ENCODE measurements at regions not wholly inside any gene's neighbourhood (a gene's known extent, or its start where the extent isn't known, plus 50 kb on each side); places are given as distances from the start of the nearest gene placed in this dataset.

DNA sequence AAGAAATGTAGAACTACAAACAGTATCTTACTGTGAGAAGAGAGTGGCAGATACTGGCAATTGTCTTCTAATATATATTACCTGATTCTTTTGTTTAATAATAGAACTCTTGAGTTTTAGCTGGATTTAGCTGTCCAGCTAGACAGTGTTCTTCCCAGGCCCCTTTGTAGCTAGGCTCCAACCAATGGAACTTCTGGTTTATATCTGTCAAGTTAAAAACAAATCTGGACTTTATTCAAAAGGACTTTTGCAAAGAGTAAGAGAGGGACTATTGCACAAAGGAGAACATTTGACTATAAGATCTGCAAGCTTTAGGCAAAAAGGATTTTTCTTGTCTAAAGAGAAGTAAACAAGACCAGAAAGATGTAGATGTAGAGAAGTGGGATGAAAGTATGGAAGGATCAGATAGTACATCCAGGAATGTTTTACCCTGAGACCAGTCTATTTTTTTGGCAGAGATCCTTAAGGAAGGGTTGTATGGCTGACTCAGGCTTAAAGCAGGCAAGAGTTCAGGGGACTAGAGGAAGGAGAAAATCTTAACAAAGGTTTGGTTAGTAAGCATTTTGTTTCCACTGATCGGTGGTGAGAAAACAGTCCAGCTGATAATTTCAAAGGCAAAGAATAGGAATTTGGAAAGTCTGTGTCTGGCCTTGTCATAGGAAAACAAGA is 111.1 kb upstream of the PLEKHA5 start:
- DNase-seq (ENCODE audit: low read depth): peak; percentile 38
- TF ChIP-seq, protein P1, sequence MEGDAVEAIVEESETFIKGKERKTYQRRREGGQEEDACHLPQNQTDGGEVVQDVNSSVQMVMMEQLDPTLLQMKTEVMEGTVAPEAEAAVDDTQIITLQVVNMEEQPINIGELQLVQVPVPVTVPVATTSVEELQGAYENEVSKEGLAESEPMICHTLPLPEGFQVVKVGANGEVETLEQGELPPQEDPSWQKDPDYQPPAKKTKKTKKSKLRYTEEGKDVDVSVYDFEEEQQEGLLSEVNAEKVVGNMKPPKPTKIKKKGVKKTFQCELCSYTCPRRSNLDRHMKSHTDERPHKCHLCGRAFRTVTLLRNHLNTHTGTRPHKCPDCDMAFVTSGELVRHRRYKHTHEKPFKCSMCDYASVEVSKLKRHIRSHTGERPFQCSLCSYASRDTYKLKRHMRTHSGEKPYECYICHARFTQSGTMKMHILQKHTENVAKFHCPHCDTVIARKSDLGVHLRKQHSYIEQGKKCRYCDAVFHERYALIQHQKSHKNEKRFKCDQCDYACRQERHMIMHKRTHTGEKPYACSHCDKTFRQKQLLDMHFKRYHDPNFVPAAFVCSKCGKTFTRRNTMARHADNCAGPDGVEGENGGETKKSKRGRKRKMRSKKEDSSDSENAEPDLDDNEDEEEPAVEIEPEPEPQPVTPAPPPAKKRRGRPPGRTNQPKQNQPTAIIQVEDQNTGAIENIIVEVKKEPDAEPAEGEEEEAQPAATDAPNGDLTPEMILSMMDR (IDR thresholded peaks at IDR 0.05; ENCODE audit: control insufficient read depth, insufficient read depth, low read depth, low read length, missing control alignments): no peak
- H3K4me3 ChIP-seq (ENCODE audit: control insufficient read depth, low read depth, low read length): no peak overlapping the region

DNA sequence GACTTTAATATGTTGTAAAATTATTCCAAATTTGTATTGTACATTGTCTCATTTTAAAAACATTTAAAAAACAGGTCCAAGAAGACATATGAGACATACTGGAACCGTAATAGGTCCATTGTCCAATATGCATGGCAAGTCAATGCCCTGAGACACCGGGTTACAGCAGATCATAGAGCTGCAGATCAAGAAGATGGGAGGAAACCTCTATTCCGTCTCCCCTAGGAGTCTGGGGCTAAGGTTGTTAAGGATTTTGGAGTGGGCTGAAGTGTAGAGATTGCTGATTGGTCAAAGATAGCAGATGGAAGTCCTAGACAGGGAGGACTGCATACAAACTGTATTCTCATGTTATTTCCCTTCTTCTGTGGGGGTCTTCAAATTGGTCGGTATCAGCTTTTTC is 108.3 kb upstream of the PLEKHA5 start:
- TF ChIP-seq, protein P1 (IDR thresholded peaks at IDR 0.05; ENCODE audit: control insufficient read depth, insufficient read depth, low read depth, low read length, missing control alignments): no peak
- no peak overlapping the region for H3K4me3 ChIP-seq (ENCODE audit: control insufficient read depth, low read depth, low read length)
- DNase-seq (ENCODE audit: low read depth): no peak

DNA sequence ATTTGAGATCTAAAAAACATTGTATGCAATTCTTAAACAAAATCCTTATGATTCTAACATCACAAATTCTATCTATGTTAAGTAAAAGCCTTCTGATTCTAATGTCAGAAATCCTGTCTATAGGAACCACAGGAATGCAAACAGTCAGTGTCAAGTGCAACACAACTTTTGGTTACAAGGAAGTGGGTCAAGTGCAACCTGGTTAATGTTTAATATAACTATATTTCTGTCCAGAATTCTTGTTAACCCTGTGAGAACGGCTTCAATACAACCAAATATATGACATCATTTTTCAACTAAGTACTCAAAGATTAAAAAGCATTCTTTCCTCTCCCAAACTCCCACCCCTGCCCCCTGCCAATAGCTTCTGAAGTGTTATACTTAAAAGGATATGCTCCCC is 107.9 kb upstream of the PLEKHA5 start:
- TF ChIP-seq, protein P1 (IDR thresholded peaks at IDR 0.05; ENCODE audit: control insufficient read depth, insufficient read depth, low read depth, low read length, missing control alignments): no peak

DNA sequence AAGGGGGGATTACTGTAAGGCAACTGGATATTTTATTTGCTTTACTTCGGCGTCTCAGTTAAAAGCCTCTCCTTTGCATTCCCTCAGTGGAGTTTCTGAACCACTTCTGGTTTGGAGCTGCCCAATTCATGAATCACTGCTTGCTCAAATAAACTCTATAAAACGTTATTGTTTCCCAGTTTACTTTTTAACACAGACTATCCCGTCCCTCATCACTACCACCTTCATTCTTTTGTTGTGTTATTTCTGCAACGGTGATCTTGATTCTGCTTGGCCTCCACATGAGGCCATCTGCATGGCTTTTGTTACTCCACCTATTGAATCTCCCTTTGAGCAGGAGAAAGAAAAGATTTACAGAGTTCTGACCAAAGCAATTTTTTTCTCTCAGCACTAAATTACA is 104.0 kb upstream of the PLEKHA5 start:
- TF ChIP-seq, protein P1 (IDR thresholded peaks at IDR 0.05; ENCODE audit: control insufficient read depth, insufficient read depth, low read depth, low read length, missing control alignments): no peak
- no peak overlapping the region for H3K4me3 ChIP-seq (ENCODE audit: control insufficient read depth, low read depth, low read length)
- DNase-seq (ENCODE audit: low read depth): no peak

More for the DNA sequence above, 107.9 kb upstream of the PLEKHA5 start:
- DNase-seq (ENCODE audit: low read depth): no peak
- no peak overlapping the region for H3K4me3 ChIP-seq (ENCODE audit: control insufficient read depth, low read depth, low read length)

DNA sequence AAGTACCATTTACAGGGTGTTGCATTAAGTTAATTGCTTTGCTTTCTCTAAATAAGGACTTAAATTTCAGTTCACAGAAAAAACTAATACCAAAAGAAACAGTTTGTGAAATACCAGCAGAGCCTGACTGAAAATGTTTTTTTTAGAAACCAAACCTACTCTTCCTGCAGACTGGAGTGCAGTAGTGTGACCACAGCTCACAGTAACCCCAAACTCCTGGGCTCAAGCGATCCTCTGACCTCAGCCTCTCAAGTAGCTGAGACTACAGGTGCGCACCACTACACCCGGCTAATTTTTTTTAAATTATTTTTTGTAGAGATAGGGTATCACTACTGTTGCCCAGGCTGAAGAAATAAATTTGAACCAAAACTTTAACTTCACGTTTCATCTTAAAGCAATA is 103.5 kb upstream of the PLEKHA5 start:
- no peak for DNase-seq (ENCODE audit: low read depth)
- H3K4me3 ChIP-seq (ENCODE audit: control insufficient read depth, low read depth, low read length): no peak overlapping the region
- TF ChIP-seq, protein P1 (IDR thresholded peaks at IDR 0.05; ENCODE audit: control insufficient read depth, insufficient read depth, low read depth, low read length, missing control alignments): no peak

DNA sequence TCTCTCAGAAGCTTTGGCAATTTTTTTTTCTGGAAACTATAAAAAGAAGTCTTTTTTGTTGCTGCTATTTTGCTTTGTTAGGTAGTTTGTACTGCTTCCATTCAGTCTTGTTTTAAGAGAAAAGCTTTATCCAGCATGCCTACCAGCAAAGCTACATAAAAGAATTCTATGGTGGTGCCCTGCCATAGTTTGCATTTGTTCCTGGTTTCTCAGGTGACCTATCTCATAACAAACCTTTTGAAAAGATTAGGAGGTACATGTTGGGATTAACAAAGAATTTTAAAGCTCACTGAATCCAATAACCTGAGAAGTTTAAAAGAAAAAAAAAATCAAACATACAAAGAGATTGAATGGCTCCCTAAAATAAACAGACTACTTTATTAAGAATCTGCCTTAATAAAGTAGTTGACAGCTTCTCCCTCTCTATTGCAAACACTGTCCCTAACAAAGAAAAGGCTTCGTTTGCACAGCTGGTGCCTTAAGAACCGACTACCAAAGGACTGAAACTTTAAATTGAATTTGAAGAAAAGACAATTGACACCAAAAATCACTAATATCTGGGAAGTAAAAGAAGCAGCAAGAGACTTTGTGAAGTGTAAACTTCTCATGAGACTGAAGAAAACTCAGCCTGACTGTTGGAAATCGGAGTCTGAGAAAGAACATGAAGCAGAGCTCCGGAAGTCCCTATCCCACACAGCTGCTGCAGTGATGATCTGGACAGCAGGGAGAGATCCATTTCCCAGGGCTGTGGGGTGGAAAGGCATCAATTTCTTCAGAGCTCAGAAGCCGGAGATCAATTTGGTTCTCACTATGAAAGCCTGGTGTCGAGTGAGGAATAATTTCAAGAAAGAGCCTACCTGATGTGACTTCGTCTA is 102.7 kb upstream of the PLEKHA5 start:
- TF ChIP-seq, protein P1 (IDR thresholded peaks at IDR 0.05; ENCODE audit: control insufficient read depth, insufficient read depth, low read depth, low read length, missing control alignments): no peak

More for the DNA sequence above, 102.7 kb upstream of the PLEKHA5 start:
- H3K4me3 ChIP-seq (ENCODE audit: control insufficient read depth, low read depth, low read length): no peak overlapping the region
- no peak for DNase-seq (ENCODE audit: low read depth)
